Skeletal muscle tissue (tissue), 3 donors: ENCODE measurements at regions not wholly inside any gene's neighbourhood (a gene's known extent, or its start where the extent isn't known, plus 50 kb on each side); places are given as distances from the start of the nearest gene placed in this dataset.
"Not testable (repeated sequence)": the region's sequence is repeated elsewhere in the genome, so short reads cannot be mapped to it uniquely, and the experiment has no call there.

ENCODE experiments used
- H3K27ac ChIP-seq: one replicate; pipeline ENCODE4 v1.7.0; 2013; ENCODE audit warnings: mild to moderate bottlenecking, low read depth, low read length, inconsistent platforms
- H3K27me3 ChIP-seq, 3 donors: one replicate each; pipeline ENCODE4 v1.7.0; 2013; ENCODE audit warnings: low read length in 3 of 3; ENCODE audit not compliant: control insufficient read depth in 3 of 3, insufficient read depth in 3 of 3
- H3K36me3 ChIP-seq, 3 donors: one replicate each; pipeline ENCODE4 v1.7.0; 2013; ENCODE audit warnings: low read length in 3 of 3; ENCODE audit not compliant: control insufficient read depth in 3 of 3, insufficient read depth in 3 of 3
- H3K4me1 ChIP-seq, 3 donors: one replicate each; pipeline ENCODE4 v1.7.0; 2013; ENCODE audit warnings: low read length in 3 of 3, mild to moderate bottlenecking in 3 of 3; ENCODE audit not compliant: control insufficient read depth in 3 of 3, insufficient read depth in 3 of 3
- H3K4me3 ChIP-seq, 3 donors: one replicate each; pipeline ENCODE4 v1.7.0; 2013; ENCODE audit warnings: low read length in 3 of 3
- H3K9ac ChIP-seq, 3 donors: one replicate each; pipeline ENCODE4 v1.7.0; 2013; ENCODE audit warnings: low read length in 3 of 3, mild to moderate bottlenecking in 3 of 3, moderate library complexity in 2 of 3, low read depth in 1 of 3
- H3K9me3 ChIP-seq, 3 donors: one replicate each; pipeline ENCODE4 v1.7.0; 2013; ENCODE audit warnings: low read length in 3 of 3; ENCODE audit not compliant: control insufficient read depth in 3 of 3
- donor health status: Osteomylitis.

DNA sequence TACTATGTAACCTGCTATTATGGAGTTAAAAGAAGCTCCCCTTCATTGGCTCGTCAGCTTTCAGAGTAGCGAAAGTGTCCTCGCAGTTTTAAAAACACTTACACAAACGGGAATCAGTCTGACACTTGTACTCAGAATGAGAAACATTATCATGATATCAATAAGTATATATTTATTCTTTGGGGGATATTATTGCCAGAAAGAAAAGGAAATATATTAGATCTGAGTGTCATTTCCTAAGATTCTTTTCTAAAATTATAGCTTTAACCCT, 584.5 kb downstream of the ZEB2 start:
- H3K9ac ChIP-seq = peak overlapping the region in 2 of 3 donors; percentile 5 to 10
- H3K9me3 ChIP-seq = no peaks in the 10 kb centered on the region

DNA sequence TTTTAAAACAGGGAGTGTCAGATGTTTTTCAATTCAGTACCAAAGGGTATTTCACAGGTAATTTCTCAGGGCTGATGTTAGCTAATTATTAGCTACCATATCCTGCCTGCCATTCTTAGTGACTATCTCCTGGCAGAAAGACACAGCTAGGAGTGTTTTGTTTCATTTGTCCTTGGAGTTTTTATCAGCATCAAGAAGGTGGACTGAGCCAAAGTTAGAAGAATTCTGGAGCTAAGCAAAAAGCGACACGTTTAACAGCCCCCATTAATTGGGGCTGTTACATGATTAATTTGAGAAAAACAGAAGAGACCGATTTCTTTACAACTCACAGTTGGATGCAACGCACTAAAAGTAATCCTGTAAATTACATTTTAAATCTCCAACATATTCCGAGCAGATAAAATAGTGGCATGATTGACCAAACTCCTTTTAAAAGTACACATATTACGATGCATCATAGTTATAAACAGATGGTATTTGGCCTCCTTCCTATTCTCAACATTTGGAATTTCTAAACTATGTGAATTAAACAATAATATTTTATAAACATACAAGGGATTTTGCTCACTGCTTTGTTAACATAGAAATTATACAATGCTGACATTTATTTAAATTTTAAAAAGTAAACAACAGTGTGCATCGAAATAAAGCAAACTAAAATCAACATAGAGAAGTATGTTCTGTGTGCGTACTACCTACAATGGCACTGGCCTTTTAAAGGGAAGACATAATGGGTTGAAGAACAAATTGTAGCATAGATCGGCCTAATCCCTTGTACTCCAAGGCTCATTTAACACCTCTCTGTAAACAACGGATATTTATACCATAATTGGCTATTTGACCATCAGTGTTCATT, 585.1 kb downstream of the ZEB2 start:
- H3K27me3 ChIP-seq = peaks cover 0 to 3% (median 0%) of the 10 kb centered on the region in 3 donors

More for the DNA sequence above, 584.5 kb downstream of the ZEB2 start:
- peaks cover 0 to 24% (median 19%) of the 10 kb centered on the region in 3 donors for H3K4me1 ChIP-seq
- no peak overlapping the region for H3K27ac ChIP-seq
- peaks cover 0 to 3% (median 0%) of the 10 kb centered on the region in 3 donors for H3K27me3 ChIP-seq
- peak overlapping the region in 2 of 3 donors; percentile 78 to 83 for H3K4me3 ChIP-seq
- no peaks in the 10 kb centered on the region for H3K36me3 ChIP-seq

DNA sequence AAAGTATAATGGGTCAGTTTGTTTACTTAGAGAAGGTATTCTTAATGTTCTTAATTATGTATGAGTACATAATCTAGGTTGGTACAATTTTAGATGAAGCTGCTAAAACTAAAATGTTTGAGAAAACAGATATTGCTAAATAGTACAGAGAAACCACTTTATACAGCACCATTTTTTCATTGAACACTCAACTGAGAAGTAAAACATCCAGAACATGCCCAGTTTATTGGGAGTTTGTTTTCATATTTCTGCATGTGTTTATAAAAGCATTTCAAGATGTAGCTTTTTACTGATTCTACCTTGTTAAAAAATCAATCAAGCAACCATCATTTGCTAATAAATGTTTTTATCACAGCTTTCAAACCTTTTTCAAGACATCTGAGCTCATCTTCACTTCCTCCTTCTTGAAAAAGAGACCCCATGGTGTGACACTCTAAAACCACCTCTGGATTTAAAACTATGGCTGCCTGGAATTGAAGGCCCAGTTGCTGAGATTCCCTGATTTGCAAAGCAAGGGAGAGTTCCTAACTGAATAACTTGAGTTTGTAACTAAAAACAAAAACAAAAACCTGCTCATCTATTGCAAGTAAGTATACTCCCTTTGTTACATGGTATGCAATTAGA, 585.9 kb downstream of the ZEB2 start:
- Histone ChIP-seq H3K4me1 (peaks cover 0 to 20% (median 11%) of the 10 kb centered on the region in 3 donors), H3K36me3 (no peaks in the 10 kb centered on the region), H3K27ac (no peak overlapping the region), H3K27me3 (peaks cover 0 to 3% (median 0%) of the 10 kb centered on the region in 3 donors), H3K9me3 (no peaks in the 10 kb centered on the region), H3K9ac (no peak overlapping the region), H3K4me3 (no peak overlapping the region)

More for the DNA sequence above, 585.1 kb downstream of the ZEB2 start:
- Histone ChIP-seq H3K4me1 (peaks cover 0 to 24% (median 13%) of the 10 kb centered on the region in 3 donors), H3K9me3 (no peaks in the 10 kb centered on the region), H3K9ac (peak overlapping the region in 2 of 3 donors; percentile 5 to 10), H3K36me3 (no peaks in the 10 kb centered on the region), H3K4me3 (peak overlapping the region in 1 of 3 donors; percentile 83), H3K27ac (no peak overlapping the region)

DNA sequence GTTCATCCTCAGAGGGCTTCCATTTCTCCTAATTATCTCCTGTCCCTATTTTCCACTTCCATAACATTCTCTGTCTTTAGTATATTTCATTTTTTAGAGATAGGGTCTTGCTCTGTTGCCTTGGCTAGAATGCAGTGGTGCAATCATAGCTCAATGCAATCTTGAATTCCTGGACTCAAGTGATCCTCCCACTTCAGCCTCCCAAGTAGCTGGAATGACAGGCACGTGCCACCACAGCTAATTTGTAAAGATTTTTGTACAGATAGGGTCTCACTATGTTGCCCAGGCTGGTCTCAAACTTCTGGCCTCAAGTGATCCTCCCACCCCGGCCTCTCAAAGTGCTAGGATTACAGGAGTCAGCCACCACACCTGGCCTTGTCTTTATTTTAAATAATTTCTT, 589.0 kb downstream of the ZEB2 start:
- no peaks in the 10 kb centered on the region for H3K27me3 ChIP-seq
- H3K4me1 ChIP-seq = peaks cover 0 to 2% (median 0%) of the 10 kb centered on the region in 3 donors
- H3K9ac ChIP-seq = no peak overlapping the region
- no peak overlapping the region for H3K4me3 ChIP-seq
- H3K9me3 ChIP-seq = no peaks in the 10 kb centered on the region
- H3K36me3 ChIP-seq = no peaks in the 10 kb centered on the region
- no peak overlapping the region for H3K27ac ChIP-seq

DNA sequence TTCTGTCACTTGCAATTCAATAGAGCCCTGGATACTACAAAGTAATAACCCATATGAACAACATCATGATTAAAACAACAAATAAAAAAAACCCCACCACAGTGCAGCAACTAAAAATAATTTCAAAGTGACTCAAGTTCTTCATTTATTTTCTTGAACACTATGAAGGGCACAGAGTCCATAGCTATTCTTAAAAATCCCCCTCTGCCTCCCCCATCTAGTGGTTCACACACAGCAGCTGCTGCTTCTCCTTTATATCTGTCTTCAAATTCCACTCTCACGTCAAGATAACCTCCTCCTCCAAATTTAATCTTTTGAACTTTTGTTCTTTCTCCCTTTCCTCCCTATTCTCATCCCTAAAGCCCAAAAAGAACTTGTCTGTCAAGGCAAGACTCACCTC, 591.3 kb downstream of the ZEB2 start:
- Histone ChIP-seq H3K9me3 (no peaks in the 10 kb centered on the region), H3K4me3 (no peak overlapping the region), H3K9ac (no peak overlapping the region), H3K27me3 (no peaks in the 10 kb centered on the region), H3K36me3 (no peaks in the 10 kb centered on the region), H3K27ac (no peak overlapping the region), H3K4me1 (no peaks in the 10 kb centered on the region)

DNA sequence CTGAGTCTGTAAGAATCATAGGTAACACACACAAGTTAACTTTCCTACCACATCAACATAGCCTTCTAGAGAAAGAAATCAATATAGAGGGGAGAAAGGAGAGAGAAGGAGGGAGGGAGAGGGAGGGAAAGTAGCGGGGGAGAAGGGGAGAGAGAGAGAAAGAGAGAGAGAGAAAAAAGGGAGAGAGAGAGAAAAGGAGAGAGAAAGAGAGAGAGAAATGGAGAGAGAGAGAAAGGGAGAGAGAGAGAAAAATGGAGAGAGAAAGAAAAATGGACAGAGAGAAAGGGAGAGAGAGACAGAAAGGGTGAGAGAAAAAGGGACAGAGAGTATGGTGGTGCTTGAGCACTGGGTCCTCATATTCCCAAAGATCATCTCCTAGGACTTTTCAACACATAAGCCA, 591.7 kb downstream of the ZEB2 start:
- H3K9ac ChIP-seq = no peak overlapping the region
- no peaks in the 10 kb centered on the region for H3K9me3 ChIP-seq
- H3K4me3 ChIP-seq = no peak overlapping the region
- no peaks in the 10 kb centered on the region for H3K36me3 ChIP-seq
- no peak overlapping the region for H3K27ac ChIP-seq
- no peaks in the 10 kb centered on the region for H3K27me3 ChIP-seq
- H3K4me1 ChIP-seq = no peaks in the 10 kb centered on the region

DNA sequence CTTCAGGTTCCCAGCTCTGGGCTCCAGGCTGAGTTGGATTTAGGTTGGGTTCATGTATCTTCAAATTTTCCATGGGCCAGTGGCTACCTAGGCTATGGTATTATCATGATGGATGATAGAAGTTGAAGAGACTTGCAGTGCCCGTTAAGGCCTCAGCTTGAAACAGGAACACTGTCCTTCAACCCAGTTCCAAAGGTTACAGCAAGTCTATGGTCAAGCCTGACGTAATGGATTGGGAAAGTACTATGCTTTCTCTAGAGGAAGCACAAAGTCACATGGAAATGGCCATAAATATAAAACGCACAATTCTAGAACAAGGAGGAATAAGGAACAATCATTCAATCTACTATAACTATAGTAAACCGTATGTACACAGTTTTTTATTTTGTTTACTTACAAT, 593.2 kb downstream of the ZEB2 start:
- H3K36me3 ChIP-seq = no peaks in the 10 kb centered on the region

DNA sequence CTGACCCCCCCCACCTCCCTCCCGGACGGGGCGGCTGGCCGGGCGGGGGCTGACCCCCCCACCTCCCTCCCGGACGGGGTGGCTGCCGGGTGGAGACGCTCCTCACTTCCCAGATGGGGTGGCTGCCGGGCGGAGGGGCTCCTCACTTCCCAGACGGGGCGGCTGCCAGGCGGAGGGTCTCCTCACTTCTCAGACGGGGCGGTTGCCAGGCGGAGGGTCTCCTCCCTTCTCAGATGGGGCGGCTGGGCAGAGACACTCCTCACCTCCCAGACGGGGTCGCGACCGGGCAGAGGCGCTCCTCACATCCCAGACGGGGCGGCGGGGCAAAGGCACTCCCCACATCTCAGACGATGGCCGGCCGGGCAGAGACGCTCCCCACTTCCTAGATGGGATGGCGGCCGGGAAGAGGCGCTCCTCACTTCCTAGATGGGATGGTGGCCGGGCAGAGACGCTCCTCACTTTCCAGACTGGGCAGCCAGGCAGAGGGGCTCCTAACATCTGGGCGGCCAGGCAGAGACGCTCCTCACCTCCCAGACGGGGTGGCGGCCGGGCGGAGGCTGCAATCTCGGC, 597.6 kb downstream of the ZEB2 start:
- H3K27ac ChIP-seq, H3K4me1 ChIP-seq, H3K9ac ChIP-seq, H3K27me3 ChIP-seq, H3K9me3 ChIP-seq, H3K36me3 ChIP-seq, H3K4me3 ChIP-seq: not testable (repeated sequence)

More for the DNA sequence above, 593.2 kb downstream of the ZEB2 start:
- H3K9me3 ChIP-seq = no peaks in the 10 kb centered on the region
- no peaks in the 10 kb centered on the region for H3K27me3 ChIP-seq
- no peak overlapping the region for H3K4me3 ChIP-seq
- no peak overlapping the region for H3K9ac ChIP-seq
- no peak overlapping the region for H3K27ac ChIP-seq
- no peaks in the 10 kb centered on the region for H3K4me1 ChIP-seq

DNA sequence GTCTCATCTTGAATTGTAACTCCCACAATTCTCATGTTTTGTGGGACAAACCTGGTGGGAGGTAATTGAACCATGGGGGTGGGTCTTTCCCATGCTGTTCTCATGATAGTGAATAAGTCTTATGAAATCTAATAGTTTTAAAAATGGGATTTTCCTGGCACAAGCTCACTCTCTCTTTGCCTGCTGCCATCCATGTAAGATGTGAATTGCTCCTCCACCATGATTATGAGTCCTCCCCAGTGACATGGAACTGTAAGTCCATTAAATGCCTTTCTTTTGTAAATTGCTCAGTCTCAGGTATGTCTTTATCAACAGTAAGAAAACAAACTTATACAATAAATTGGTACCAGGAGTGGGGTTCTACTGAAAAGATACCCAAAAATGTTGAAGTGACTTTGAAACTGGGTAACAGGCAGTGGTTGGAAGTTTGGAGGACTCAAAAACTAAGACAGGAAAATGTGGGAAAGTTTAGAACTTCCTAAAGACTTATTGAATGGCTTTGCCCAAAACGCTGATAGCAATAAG, 601.4 kb downstream of the ZEB2 start:
- H3K4me3 ChIP-seq = no peak overlapping the region
- H3K9ac ChIP-seq = no peak overlapping the region
- no peak overlapping the region for H3K27ac ChIP-seq
- no peaks in the 10 kb centered on the region for H3K27me3 ChIP-seq
- no peaks in the 10 kb centered on the region for H3K4me1 ChIP-seq
- no peaks in the 10 kb centered on the region for H3K36me3 ChIP-seq
- no peaks in the 10 kb centered on the region for H3K9me3 ChIP-seq

DNA sequence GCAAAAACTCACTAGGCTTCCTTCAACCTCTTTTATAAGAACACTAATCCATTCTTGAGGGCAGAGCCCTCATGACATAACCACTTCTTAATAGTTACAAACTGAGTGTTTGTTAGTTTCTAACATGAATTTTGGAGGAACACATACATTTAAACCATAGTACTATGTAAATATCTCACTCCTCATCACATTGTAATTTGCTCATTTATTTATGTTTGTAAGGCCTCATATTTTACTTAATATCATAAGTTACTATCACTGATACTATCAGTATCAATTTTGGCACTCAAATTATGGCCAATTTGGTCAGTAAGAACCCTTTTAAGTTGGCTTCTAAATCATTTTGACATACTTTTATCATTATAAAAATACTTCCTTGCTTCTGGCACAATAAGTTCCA, 603.1 kb downstream of the ZEB2 start:
- Histone ChIP-seq H3K27ac (no peak overlapping the region), H3K4me1 (no peaks in the 10 kb centered on the region), H3K9ac (no peak overlapping the region), H3K36me3 (no peaks in the 10 kb centered on the region), H3K9me3 (no peaks in the 10 kb centered on the region), H3K27me3 (no peaks in the 10 kb centered on the region), H3K4me3 (no peak overlapping the region)
